ENCODE measurements at regions not wholly inside any gene's neighbourhood (a gene's known extent, or its start where the extent isn't known, plus 50 kb on each side); places are given as distances from the start of the nearest gene placed in this dataset.

- TF ChIP-seq CTCF (IDR thresholded peaks at IDR 0.05) (no peak), POLR2A (IDR thresholded peaks at IDR 0.05) (no peak)
- DNase-seq, result no peak
- H3K9me3 ChIP-seq, result no peaks in the 10 kb centered on the region
- intact Hi-C loops (cut with DNase I), result no loop called here
- H3K4me3 ChIP-seq, result no peak overlapping the region
- no peaks in the 10 kb centered on the region for H3K27me3 ChIP-seq
- no peaks in the 10 kb centered on the region for H3K36me3 ChIP-seq
- no peak overlapping the region for H3K27ac ChIP-seq
- H3K4me1 ChIP-seq, result peaks cover 0 to 19% (median 5%) of the 10 kb centered on the region in 3 donors
- 76 to 84% methylated on average over 2 of the region's 2 CpGs for WGBS, 2 donors
These were observed 83.5 kb upstream of the CCN6 start for GRCh38 chr6:111970426-111970825.

GRCh38 chr6:111971181-111971841 lies 82.6 kb upstream of the CCN6 start:
- no peaks in the 10 kb centered on the region for H3K9me3 ChIP-seq
- no peaks in the 10 kb centered on the region for H3K27me3 ChIP-seq
- no peak for DNase-seq
- 73 to 76% methylated on average over 7 of the region's 7 CpGs for WGBS, 2 donors
- H3K27ac ChIP-seq, result peak overlapping the region in 1 of 4 donors; percentile 82
- H3K36me3 ChIP-seq, result no peaks in the 10 kb centered on the region
- H3K4me3 ChIP-seq, result no peak overlapping the region
- H3K4me1 ChIP-seq, result peaks cover 0 to 19% (median 5%) of the 10 kb centered on the region in 3 donors
- TF ChIP-seq CTCF (IDR thresholded peaks at IDR 0.05), result no peak
- no peak for TF ChIP-seq POLR2A (IDR thresholded peaks at IDR 0.05)
- intact Hi-C loops (cut with DNase I), result no loop called here

- TF ChIP-seq CTCF (IDR thresholded peaks at IDR 0.05) (no peak), POLR2A (IDR thresholded peaks at IDR 0.05) (no peak)
- Histone ChIP-seq H3K4me1 (peaks cover 0 to 19% (median 5%) of the 10 kb centered on the region in 3 donors), H3K27me3 (no peaks in the 10 kb centered on the region), H3K27ac (peak overlapping the region in 3 of 4 donors; percentile 59 to 88 (median 82)), H3K9me3 (no peaks in the 10 kb centered on the region), H3K36me3 (no peaks in the 10 kb centered on the region), H3K4me3 (no peak overlapping the region)
- intact Hi-C loops (cut with DNase I), result no loop called here
- 79 to 85% methylated on average over 5 of the region's 5 CpGs for WGBS, 2 donors
- DNase-seq, result no peak
These were observed 81.9 kb upstream of the CCN6 start for GRCh38 chr6:111971866-111972532.

GRCh38 chr6:111972745-111973117 lies 81.2 kb upstream of the CCN6 start:
- H3K27ac ChIP-seq, result peak overlapping the region; percentile 32 to 88 (median 70)
- intact Hi-C loops (cut with DNase I), result no loop called here
- H3K36me3 ChIP-seq, result no peaks in the 10 kb centered on the region
- peaks cover 0 to 19% (median 5%) of the 10 kb centered on the region in 3 donors for H3K4me1 ChIP-seq
- H3K4me3 ChIP-seq, result peak overlapping the region in 1 of 4 donors; percentile 49
- TF ChIP-seq POLR2A (IDR thresholded peaks at IDR 0.05), result no peak
- no peak for TF ChIP-seq CTCF (IDR thresholded peaks at IDR 0.05)
- H3K27me3 ChIP-seq, result no peaks in the 10 kb centered on the region
- no peaks in the 10 kb centered on the region for H3K9me3 ChIP-seq
- DNase-seq, result no peak
- 85 to 88% methylated on average over 5 of the region's 5 CpGs for WGBS, 2 donors

GRCh38 chr6:111973118-111973761 lies 80.7 kb upstream of the CCN6 start:
- H3K9me3 ChIP-seq, result no peaks in the 10 kb centered on the region
- peak overlapping the region in 1 of 4 donors; percentile 49 for H3K4me3 ChIP-seq
- TF ChIP-seq POLR2A (IDR thresholded peaks at IDR 0.05), result peak in 1 of 4 donors; percentile 21
- no peak for TF ChIP-seq CTCF (IDR thresholded peaks at IDR 0.05)
- intact Hi-C loops (cut with DNase I), result no loop called here
- peaks cover 0 to 19% (median 5%) of the 10 kb centered on the region in 3 donors for H3K4me1 ChIP-seq
- H3K27ac ChIP-seq, result peak overlapping the region; percentile 32 to 88 (median 70)
- no peaks in the 10 kb centered on the region for H3K36me3 ChIP-seq
- H3K27me3 ChIP-seq, result no peaks in the 10 kb centered on the region
- 18 to 23% methylated on average over 10 to 11 of the region's 12 CpGs for WGBS, 2 donors
- DNase-seq, result no peak
